ENCODE measurements at regions not wholly inside any gene's neighbourhood (a gene's known extent, or its start where the extent isn't known, plus 50 kb on each side); places are given as distances from the start of the nearest gene placed in this dataset.

GRCh38 chrX:36640232-36640631 is 367.9 kb upstream of the FAM47C start:
- intact Hi-C loops (cut with DNase I) = no loop called here
- TF ChIP-seq POLR2A (IDR thresholded peaks at IDR 0.05) = no peak
- no peak for TF ChIP-seq CTCF (IDR thresholded peaks at IDR 0.05)
- Histone ChIP-seq H3K9me3 (replicated peaks in 1 of 3) (no peaks in the 10 kb centered on the region), H3K36me3 (replicated peaks in 1 of 2) (no peaks in the 10 kb centered on the region), H3K4me3 (no peak overlapping the region), H3K4me1 (replicated peaks in 1 of 2) (no peaks in the 10 kb centered on the region), H3K27ac (no peak overlapping the region), H3K27me3 (peaks cover 15% of the 10 kb centered on the region)
- WGBS, 4 donors = 76 to 86% (median 81%) methylated on average over 4 of the region's 4 CpGs
- no peak for DNase-seq

- H3K4me3 ChIP-seq = no peak overlapping the region
- DNase-seq = no peak
- peaks cover 7% of the 10 kb centered on the region for H3K27me3 ChIP-seq
- H3K27ac ChIP-seq = no peak overlapping the region
- no peaks in the 10 kb centered on the region for H3K9me3 ChIP-seq (replicated peaks in 1 of 3)
- WGBS, 4 donors = 41 to 68% (median 48%) methylated on average over 3 of the region's 3 CpGs; no CpG with 5 or more reads in 1 of the 4 donors
- TF ChIP-seq POLR2A (IDR thresholded peaks at IDR 0.05) (no peak), CTCF (IDR thresholded peaks at IDR 0.05) (no peak)
- intact Hi-C loops (cut with DNase I) = no loop called here
- no peaks in the 10 kb centered on the region for H3K4me1 ChIP-seq (replicated peaks in 1 of 2)
- H3K36me3 ChIP-seq (replicated peaks in 1 of 2) = no peaks in the 10 kb centered on the region
Observed at GRCh38 chrX:36642052-36642451, 366.1 kb upstream of the FAM47C start.

DNA sequence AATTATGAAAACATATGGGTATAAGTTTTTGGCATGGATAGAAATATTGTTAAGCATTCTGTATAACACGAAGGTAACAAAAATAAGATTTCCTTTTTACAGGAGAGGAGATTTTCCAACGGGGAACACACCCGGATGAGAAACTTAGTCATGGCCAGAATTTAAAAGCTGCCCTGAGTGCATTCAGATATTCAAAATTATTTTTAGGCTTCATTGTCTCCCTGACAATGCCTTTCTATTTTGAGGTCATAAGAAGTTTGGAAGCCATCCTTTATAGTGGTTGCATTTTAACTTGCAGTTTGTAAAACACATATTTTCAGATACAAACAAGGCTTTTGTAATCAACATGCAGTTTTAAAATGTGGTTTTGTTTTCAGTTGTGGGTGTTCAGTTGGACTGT is 357.5 kb upstream of the FAM47C start:
- intact Hi-C loops (cut with DNase I) = no loop called here
- Histone ChIP-seq H3K9me3 (replicated peaks in 1 of 3) (no peaks in the 10 kb centered on the region), H3K27ac (no peak overlapping the region), H3K27me3 (no peaks in the 10 kb centered on the region), H3K4me1 (replicated peaks in 1 of 2) (no peaks in the 10 kb centered on the region), H3K36me3 (replicated peaks in 1 of 2) (no peaks in the 10 kb centered on the region), H3K4me3 (no peak overlapping the region)
- no peak for TF ChIP-seq CTCF (IDR thresholded peaks at IDR 0.05)
- TF ChIP-seq POLR2A (IDR thresholded peaks at IDR 0.05) = no peak
- DNase-seq = no peak
- 58 to 70% (median 67%) methylated on average over 3 of the region's 3 CpGs for WGBS, 4 donors

DNA sequence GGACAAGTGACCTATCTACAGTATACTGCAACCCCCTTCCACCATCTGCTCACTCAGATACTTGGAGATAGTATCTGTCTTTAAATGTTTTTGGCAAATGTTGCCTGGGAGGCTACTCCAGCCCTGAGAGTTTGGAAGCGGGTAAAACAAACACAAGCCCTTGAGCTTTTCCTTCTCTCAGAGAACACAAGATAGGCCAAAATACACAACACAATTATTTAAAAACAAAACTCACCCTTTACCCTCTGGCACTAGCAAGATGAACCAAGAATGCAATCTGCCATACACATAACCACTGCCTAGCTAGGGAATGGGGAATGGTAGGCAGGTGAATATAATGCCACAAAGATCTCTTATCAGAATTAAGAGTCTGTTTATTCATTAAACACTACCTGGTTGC is 324.7 kb upstream of the FAM47C start:
- intact Hi-C loops (cut with DNase I) = no loop called here
- no peaks in the 10 kb centered on the region for H3K27me3 ChIP-seq
- H3K9me3 ChIP-seq (replicated peaks in 1 of 3) = no peaks in the 10 kb centered on the region
- no peaks in the 10 kb centered on the region for H3K36me3 ChIP-seq (replicated peaks in 1 of 2)
- 38 to 96% (median 69%) methylated on average over 1 of the region's 1 CpG for WGBS, 4 donors
- no peak overlapping the region for H3K27ac ChIP-seq
- DNase-seq = no peak
- no peaks in the 10 kb centered on the region for H3K4me1 ChIP-seq (replicated peaks in 1 of 2)
- H3K4me3 ChIP-seq = no peak overlapping the region
- no peak for TF ChIP-seq POLR2A (IDR thresholded peaks at IDR 0.05)
- no peak for TF ChIP-seq CTCF (IDR thresholded peaks at IDR 0.05)

Data from adrenal gland (tissue), 9 donors.